GM18870 (cell line): ENCODE measurements at regions not wholly inside any gene's neighbourhood (a gene's known extent, or its start where the extent isn't known, plus 50 kb on each side); places are given as distances from the start of the nearest gene placed in this dataset.
"Not testable (repeated sequence)": the region's sequence is repeated elsewhere in the genome, so short reads cannot be mapped to it uniquely, and the experiment has no call there.

ENCODE experiments used
- ATAC-seq: cut with Tn5 transposase; IDR thresholded peaks from one replicate; pipeline ENCODE4 v1.9.1; 2021; ENCODE audit warnings: moderate library complexity; ENCODE audit not compliant: unreplicated experiment

DNA sequence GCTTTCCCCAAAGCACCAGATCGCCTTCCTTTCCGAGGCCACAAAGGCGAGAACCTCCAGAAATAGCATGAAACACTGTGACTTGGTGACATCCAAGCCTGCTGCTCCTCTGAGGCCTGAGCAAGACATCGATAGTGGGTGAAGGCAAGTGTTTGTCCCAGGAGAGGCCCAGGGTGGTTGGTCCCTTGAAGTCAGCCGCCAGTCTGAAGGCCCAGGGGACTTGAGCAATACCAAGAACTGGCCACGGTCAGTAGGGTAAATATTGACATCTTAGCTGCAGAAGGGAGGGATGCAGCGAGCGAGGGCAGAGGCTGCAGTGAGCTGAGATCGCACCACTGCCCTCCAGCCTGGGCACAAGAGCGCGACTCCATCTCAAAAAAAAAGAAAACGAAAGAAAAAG lies 1533.5 kb downstream of the REEP3 start:
- ATAC-seq = not testable (repeated sequence)

DNA sequence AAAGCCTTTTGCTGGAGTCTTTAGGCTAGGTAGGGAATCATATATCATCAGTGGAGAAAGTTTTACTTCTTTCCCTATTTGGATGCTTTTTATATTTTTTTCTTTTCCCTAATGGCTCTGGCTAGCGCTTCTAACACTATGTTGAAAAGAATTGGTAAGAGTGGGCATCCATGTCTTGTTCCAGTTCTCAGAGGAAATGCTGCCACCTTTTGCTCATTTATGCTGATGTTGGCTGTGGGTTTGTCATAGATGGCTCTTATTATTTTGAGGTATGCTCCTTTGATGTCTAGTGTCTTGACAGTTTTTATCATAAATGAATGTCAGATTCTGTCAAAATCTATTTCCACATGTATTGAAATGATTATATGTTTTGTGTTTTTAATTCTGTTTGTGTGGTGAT lies 1544.1 kb downstream of the REEP3 start:
- ATAC-seq = no peak

DNA sequence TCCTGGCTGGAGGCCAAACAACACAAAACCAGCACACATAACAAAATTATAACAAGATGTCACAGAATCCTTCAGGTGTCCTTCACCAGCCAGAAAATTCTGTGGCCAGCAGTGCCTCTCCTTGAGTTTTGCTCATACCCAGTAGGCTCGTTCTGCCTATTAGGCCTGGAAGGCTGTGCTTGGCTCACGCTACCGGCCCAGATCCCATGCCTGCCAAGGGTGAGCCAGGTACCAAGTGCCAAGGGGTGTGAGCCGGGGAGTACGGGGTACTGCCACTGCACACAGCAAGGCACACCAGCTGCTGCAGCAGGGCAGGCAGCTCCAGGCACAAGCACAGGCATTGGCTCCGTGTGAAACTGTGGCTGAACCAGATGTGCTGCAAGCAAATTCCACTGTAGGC lies 1562.0 kb downstream of the REEP3 start:
- no peak for ATAC-seq

DNA sequence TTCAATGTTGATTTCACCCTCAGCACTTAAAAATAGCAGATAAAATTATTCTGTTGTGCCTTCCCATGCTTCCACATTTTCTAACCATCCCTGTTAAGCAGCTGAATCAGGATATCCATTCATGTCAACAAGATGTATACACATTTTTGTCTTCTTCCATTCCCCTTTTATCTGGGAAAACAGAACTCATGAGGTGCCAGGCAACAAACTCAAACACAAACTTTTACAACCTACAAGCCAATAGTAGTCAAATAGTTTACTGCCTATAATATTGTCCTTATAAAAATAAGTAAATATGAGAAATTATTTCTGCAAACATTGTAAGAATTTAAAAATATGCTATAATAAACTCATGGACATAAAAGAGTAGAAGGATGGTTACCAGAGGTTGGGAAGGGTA lies 1569.8 kb downstream of the REEP3 start:
- ATAC-seq = no peak

DNA sequence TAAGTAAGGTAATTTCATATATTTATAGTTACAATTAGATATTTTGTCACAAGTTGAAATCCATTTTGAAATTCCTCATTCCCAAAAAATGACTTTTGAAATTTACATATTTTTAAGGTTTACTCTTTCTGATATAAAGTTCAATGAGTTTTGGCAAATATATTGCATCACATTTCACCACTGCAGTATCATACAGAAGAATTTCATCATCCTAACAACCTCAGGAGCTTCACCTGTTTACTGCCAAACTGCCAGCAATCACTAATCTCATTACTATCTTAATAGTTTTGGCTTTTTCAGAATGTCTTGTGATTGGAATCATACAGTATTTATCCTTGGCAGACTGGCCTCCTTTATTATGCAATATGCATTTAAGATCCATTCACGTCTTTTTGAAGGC lies 1578.9 kb downstream of the REEP3 start:
- ATAC-seq = no peak

DNA sequence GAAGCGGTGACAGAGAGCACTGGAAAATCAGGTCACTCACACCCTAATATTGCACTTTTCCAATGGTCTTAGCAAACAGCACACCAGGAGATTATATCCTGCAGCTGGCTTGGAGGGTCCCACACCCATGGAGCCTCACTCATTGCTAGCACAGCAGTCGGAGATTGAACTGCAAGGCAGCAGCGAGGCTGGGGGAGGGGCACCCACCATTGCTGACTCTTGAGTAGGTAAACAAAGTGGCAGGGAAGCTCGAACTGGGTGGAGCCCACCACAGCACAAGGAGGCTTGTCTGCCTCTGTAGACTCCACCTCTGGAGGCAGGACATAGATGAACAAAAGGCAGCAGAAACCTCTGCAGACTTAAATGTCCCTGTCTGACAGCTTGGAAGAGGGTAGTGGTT lies 1579.7 kb downstream of the REEP3 start:
- ATAC-seq = not testable (repeated sequence)

DNA sequence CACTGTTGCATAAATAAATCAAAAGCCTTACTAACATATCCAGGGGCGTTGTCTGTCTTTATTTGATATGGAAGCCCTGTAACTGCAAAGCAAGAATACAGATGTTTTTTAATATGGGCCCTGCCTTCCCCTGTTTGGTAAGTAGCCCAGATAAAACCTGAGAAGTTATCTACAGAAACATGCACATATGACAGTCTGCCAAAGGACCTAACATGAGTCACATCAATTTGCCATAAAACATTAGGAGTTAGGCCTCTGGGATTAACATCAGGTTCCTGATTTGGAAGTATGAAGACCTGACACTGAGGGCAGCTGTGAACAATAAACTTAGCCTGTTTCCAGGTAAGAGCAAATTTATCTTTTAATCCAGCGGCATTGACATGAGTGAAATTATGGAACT lies 1588.8 kb downstream of the REEP3 start:
- ATAC-seq = no peak

DNA sequence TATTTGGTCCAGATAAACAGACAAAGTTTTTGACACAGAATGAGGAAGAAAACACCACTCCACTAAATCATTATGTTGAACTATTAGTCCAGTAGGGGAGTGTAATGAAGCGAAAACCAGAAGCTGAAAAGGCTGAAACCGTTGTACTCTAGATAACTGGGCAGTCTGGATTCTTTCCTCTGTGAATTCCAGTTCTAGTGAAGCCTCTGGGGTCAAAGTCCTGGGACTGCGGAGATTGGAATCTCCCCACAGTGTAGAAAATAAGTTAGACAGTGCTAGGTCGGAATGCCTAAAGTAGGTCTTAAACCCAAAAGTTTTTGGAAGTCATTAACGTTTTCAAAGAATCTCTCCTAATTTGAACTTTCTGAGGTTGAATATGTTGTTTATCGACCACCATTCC lies 1589.9 kb downstream of the REEP3 start:
- not testable (repeated sequence) for ATAC-seq

DNA sequence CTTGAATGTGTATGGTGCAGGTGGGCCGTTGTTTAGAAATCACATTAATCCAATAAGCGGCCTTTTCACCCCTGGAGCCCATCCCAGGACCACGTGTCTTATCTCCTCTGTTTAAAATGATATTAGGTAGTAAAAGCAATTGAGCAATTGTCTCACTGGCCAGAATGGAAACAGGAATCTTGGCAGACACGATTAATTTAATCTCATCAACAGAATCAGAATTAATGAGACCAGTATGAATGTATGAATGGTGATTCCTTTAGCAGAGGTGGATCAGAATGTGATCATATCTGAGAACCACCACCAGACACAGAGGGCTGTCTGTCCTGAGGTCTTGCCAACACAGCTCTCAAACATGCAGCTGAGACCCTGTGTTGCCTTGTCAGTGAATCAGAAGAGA lies 1591.4 kb downstream of the REEP3 start:
- ATAC-seq = no peak

DNA sequence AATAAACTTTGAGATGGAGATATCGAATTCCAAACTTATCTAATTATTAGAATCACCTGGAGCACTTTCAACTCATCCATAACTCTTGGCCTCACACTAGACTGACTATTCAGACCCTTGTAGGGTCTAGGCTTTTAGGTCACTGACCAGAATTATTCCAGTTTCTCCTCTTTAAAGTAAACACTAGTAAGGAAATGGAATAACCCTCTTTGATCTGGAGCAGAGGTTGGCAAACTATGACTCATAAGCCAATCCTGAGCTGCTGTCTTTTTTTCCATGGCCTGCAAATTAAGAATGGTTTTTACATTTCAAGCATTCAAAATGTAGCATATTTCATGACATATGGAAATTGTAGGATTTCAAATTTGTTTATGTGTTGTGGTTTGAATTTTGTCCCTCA lies 1601.9 kb downstream of the REEP3 start:
- ATAC-seq = no peak

DNA sequence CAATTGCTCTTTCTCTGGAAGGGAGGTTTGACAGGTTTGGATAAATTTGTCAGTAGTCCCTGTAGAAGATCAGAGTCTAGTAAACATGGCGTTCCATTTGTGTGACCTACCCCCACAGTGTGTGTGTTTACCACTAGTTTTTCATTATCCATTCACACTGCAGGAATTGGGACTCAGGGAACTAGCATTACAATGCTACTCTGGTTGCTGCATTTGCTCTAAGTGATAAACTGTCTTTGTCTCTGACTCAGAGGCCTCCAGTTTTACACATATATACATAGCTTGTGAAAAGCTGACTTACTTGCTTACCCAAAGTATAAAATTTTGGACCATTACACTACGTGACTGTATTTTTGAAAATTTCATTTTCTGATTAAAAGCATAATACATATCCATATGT lies 1604.0 kb downstream of the REEP3 start:
- no peak for ATAC-seq

DNA sequence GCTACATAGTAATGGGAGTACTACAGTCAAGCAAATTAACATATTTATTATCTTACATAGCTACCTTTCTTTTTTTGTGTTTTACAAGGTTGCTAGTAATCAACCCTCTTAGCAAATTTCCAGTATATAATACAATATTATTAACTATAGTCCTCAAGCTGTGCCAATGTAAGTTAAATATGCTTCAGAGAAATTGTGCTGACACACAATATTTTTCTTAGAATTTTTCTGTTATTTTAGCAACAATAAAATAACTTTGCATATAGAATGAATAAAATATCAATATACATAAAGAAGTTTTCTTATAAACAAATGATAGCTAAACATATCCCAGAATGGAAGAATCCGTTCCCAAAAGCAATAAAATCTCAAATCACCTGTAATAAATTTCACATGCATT lies 1605.1 kb downstream of the REEP3 start:
- ATAC-seq = no peak

DNA sequence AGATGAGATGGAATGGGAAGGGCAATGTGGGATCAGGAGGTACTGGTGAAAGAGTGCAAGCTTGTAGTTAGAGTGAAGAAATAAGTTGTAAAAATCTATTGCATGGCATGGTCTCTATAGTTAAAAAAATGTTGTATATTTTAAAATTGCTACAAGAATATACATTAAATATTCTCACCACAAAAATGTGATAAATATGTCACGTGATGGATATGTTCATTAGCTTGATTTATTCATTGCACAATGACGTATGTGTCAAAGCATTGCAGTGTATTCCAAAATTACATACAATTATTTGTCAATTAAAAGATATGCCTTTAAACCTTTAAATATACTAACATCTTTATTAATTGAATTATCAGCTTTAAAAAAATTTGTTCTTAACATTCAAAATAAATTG lies 1607.1 kb downstream of the REEP3 start:
- ATAC-seq = no peak

DNA sequence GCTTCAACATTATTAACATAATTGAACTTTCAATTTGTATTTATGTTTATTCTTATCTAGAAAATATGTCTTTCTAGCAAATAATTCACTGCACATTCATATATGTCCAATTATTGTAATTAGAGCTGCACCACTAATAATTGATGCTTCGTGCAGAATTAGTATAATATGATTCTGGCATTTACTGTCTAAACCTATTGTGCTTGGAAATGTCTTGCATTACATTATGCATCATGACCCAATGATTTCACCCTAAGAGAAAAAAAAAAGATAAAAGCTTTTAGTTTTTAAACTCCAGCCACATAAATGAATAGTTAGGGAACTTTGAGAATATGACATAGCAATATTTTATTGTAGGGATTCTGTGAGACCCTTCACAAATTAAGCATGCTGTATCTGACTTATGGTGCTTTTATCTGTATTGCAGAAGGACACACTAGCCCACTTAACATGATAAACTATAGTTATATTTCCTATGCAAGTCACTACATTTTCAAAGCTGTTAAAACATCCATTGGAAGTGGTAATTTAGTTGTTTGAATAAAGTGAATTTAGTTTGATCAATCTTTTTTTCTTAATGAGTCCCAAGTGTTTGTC lies 1609.1 kb downstream of the REEP3 start:
- no peak for ATAC-seq

DNA sequence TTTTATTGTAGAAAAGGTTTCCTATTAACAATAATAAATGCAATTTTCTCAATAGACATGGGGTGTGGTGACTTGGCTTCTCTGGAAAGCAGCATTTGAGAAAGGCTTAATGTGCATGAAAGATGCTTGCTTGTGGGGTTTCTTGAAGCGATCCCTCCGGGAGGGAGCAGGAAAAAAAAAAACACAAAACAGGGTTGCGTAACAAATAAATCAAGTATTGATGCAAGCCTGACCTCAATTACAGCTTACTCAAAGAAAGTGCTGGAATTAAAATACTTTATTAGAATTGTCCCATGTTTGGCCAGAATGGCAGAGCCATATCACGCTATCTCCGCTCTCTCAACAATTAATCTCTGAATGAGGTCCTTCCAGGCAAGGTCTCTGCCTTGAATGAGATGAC lies 1612.5 kb downstream of the REEP3 start:
- no peak for ATAC-seq

DNA sequence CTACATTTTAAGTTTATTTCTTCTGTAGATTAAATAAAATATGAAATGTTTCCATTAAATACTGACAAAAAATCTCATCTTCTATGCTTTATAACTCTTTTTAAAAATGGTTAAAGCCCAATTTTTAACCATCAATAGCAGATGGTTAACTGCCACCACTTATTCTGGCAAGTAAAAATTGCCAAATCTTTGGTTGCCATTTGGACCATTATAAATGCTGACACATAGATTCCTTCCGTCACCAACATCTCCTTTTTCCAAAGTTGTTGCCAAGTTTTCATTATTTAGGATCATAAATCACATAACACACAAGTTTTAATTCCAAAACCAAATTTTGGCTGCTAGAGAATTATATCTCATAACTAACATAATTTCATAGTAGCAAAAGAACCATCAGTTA lies 1614.3 kb downstream of the REEP3 start:
- ATAC-seq = no peak

DNA sequence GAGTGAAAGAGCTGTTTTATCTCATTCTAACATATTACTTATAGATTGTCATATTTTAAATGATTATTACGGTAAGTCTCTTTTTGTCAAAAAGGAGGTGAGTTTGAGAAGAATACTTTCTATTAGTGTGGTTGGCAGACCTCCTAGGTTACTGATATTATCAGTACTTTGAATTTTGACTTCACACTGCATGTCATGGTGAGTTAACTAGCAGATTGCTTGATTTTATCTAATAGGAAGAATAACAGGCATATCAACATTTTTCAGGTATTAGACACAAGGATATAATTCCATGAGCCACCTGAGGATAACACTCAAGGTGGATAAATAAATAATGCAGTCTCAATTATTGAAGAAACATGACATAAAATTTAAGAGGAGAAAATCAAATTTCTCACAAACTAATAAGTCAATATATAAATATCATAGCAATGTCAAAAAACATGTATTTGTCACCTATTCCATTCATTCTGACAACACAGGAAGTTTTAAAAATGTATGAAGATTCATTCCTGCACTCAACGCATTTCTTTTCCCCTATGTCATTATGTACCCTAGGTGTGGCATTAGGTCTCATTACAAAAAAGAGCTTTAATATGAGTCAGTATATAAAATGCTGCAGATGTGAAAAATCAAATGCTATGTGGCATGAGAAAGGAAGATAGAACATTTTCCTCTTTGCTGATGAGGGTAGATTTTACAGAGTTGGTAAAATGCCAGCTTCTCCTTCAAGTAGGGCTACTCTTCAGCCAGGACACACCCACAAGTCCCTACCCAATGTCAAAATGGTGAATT lies 1621.6 kb downstream of the REEP3 start:
- ATAC-seq = no peak

DNA sequence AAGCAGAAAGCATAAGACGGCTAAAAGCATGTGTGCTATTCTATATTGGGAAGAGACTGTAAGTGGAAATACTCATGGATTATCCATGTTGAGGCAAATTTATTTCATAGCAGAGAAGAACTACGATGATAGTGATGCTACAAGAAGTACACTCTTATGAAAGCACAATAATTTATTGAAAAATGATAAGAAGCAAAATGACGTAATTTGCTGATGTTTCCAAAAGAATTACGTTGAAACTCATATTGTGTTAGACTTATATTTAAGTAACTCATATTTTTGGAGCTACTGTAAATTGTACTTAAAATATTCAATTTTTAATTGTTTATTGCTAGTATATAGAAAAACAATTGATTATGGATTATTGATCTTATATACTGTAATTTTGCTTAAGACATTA lies 1622.5 kb downstream of the REEP3 start:
- ATAC-seq = no peak

DNA sequence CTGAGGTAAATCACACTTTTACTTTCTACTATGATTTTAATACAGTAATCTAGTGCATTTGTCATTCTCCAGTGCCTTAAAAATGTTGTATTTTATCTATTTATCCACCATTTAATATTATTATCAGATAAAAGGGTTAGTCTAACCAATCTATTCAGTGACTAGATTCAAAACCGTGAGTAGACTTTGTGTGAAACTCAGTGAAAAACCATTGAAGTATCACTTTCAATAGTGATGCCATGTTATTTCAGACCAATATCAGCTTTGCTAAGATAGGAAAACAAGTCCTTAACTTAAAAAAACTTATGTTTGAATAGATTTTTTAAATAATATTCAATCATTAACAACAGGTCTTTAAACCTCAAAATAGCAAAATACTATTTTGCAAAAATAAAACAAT lies 1628.7 kb downstream of the REEP3 start:
- no peak for ATAC-seq

DNA sequence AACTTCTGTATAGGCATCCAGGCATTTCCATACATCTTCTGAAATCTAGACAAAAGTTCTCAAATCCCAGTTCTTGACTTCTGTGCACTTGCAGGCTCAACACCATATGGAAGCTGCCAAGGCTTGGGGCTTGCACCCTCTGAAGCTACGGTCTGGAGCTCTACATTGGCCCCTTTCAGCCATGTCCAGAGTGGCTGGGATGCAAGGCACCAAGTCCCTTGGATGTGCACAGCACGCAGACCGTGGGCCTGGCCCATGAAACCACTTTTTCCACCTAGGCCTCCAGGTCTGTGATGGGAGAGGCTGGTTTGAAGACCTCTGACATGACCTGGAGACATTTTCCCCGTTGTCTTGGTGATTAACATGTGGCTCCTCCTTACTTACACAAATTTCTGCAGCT lies 1645.1 kb downstream of the REEP3 start:
- no peak for ATAC-seq

DNA sequence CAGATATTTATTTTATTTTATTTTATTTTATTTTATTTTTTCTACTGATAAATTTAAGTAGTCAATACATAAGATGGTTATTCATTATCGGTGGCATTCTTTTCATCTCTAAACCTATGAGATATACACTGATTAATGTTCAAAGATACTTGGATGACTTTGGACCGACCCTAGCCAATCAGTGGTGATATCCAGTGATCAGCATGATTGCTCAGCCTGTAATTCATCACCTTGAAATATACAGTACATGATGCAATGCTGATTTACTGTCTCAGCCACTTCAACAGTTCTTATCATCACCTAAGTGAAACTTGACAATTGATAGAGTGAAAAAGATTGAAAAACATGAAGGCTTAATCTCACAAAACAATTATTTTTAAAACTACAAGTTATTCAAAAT lies 1651.0 kb downstream of the REEP3 start:
- ATAC-seq = no peak

DNA sequence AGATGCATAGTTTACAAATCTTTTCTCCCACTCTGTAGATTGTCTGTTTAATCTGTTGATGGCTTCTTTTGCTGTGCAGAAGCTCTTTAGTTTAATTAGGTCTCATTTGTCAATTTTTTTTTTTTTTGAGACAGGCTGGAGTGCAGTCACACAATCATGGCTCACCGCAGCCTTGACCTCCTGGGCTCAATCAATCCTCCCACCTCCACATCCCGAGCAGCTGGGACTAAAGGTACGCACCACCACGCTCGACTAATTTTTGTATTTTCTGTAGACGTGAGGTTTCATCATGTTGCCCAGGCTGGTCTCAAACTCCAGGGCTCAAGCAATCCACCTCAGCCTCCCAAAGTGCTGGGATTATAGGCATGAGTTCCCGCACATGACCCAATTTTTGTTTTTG lies 1655.8 kb downstream of the REEP3 start:
- ATAC-seq = no peak

DNA sequence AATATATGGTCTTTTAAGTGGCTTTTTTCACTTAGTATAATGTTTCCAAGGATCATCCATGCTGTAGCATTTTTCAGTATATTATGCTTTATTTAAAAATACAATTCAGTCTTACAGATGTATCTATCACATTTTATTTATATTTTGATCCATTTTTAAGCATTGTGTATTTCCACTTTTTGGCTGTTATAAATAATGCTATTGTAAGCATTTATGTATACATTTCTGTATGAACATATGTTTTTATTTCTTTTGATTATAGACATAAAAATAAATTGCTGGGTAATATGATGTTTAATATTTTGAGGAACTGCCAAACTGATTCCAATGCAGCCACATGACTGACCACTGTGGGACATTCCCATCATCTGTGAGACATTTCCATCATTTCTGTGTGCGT lies 1662.0 kb downstream of the REEP3 start:
- no peak for ATAC-seq
